Ishikawa (cell line): ENCODE measurements at regions not wholly inside any gene's neighbourhood (a gene's known extent, or its start where the extent isn't known, plus 50 kb on each side); places are given as distances from the start of the nearest gene placed in this dataset.

Source experiments
- CEBPB ChIP-seq: IDR thresholded peaks from 2 replicates; pipeline ENCODE4 v1.6.1; 2012
- CREB1 ChIP-seq: IDR thresholded peaks from 2 replicates; pipeline ENCODE4 v1.6.1; 2012; ENCODE audit warnings: low read depth
- RAD21 ChIP-seq: IDR thresholded peaks from 2 replicates; pipeline ENCODE4 v1.6.1; 2012; ENCODE audit warnings: low read depth
- TCF12 ChIP-seq: IDR thresholded peaks from 2 replicates; pipeline ENCODE4 v1.6.1; 2012; ENCODE audit warnings: low read depth
- TEAD4 ChIP-seq: IDR thresholded peaks from 2 replicates; pipeline ENCODE4 v1.6.1; 2012
- ZBTB7A ChIP-seq: IDR thresholded peaks from 2 replicates; pipeline ENCODE4 v1.6.1; 2012; ENCODE audit warnings: low read depth
- TF ChIP-seq, protein P1 (sequence below): IDR thresholded peaks from 2 replicates; pipeline ENCODE4 v1.6.1; 2012; ENCODE audit warnings: low read depth, mild to moderate bottlenecking
- TF ChIP-seq, protein P2 (sequence below): IDR thresholded peaks from 2 replicates; pipeline ENCODE4 v1.6.1; 2012

DNA sequence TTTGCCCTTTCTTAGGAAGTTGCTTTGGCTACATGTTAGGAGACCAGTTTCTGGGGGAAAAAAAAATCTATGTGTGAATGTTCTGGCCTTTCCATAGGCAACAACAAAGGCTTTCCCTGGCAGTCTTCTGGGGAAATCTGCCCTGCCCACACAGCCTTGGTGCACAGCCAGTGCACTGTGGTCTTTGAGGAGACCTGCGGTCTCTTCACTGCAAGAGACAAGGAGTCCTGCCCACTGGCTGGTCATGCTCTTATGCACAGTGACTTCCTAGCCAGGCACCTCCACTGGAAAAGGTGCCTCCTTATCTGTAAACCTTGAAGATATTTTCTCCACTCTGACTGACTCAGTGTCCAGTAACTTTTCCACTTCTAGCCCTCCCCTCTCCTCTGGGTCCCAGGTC, 155.1 kb downstream of the SUCLA2 start:
- TF ChIP-seq CEBPB: no peak
- TF ChIP-seq, protein P1, sequence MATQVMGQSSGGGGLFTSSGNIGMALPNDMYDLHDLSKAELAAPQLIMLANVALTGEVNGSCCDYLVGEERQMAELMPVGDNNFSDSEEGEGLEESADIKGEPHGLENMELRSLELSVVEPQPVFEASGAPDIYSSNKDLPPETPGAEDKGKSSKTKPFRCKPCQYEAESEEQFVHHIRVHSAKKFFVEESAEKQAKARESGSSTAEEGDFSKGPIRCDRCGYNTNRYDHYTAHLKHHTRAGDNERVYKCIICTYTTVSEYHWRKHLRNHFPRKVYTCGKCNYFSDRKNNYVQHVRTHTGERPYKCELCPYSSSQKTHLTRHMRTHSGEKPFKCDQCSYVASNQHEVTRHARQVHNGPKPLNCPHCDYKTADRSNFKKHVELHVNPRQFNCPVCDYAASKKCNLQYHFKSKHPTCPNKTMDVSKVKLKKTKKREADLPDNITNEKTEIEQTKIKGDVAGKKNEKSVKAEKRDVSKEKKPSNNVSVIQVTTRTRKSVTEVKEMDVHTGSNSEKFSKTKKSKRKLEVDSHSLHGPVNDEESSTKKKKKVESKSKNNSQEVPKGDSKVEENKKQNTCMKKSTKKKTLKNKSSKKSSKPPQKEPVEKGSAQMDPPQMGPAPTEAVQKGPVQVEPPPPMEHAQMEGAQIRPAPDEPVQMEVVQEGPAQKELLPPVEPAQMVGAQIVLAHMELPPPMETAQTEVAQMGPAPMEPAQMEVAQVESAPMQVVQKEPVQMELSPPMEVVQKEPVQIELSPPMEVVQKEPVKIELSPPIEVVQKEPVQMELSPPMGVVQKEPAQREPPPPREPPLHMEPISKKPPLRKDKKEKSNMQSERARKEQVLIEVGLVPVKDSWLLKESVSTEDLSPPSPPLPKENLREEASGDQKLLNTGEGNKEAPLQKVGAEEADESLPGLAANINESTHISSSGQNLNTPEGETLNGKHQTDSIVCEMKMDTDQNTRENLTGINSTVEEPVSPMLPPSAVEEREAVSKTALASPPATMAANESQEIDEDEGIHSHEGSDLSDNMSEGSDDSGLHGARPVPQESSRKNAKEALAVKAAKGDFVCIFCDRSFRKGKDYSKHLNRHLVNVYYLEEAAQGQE: no peak
- no peak for TF ChIP-seq RAD21
- TF ChIP-seq CREB1: no peak
- TF ChIP-seq, protein P2, sequence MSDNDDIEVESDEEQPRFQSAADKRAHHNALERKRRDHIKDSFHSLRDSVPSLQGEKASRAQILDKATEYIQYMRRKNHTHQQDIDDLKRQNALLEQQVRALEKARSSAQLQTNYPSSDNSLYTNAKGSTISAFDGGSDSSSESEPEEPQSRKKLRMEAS: no peak
- no peak for TF ChIP-seq TCF12
- no peak for TF ChIP-seq ZBTB7A
- no peak for TF ChIP-seq TEAD4
